Left lung (tissue), 4 donors: ENCODE measurements at regions not wholly inside any gene's neighbourhood (a gene's known extent, or its start where the extent isn't known, plus 50 kb on each side); places are given as distances from the start of the nearest gene placed in this dataset.

Experiments
- ATAC-seq: fragments of 200-7000 bp; cut with Tn5 transposase; one replicate; pipeline ENCODE4 v1.9.1; 2020; ENCODE audit warnings: moderate library complexity
- DNase-seq, 4 donors: peaks; one replicate each; pipeline ENCODE4 v3.0.0-alpha.2; 2013 to 2020
- H3K27ac ChIP-seq, 2 donors: fragments of 200-600 bp; sonication (generic) in 1 of 2; one replicate each; pipeline versions ENCODE4 v1.5.0 to v1.8.0; 2020 to 2021
- H3K27me3 ChIP-seq, 2 donors: fragments of 200-600 bp; sonication (generic) in 1 of 2; one replicate each; pipeline versions ENCODE4 v1.5.0 to v1.8.0; 2020 to 2021
- H3K36me3 ChIP-seq, 2 donors: fragments of 200-600 bp; sonication (generic) in 1 of 2; one replicate each; pipeline versions ENCODE4 v1.5.0 to v1.8.0; 2020 to 2021
- H3K4me1 ChIP-seq, 2 donors: fragments of 200-600 bp; one replicate each; pipeline ENCODE4 v1.8.0; 2021
- H3K4me3 ChIP-seq, 2 donors: fragments of 200-600 bp; sonication (generic) in 1 of 2; one replicate each; pipeline versions ENCODE4 v1.5.0 to v1.8.0; 2020 to 2021; ENCODE audit warnings: mild to moderate bottlenecking in 1 of 2
- H3K9me3 ChIP-seq, 2 donors: fragments of 200-600 bp; sonication (generic) in 1 of 2; one replicate each; pipeline versions ENCODE4 v1.5.0 to v1.8.0; 2020 to 2021
- intact Hi-C, 2 donors: fragments of 100-400 bp; cut with DNase I; formaldehyde crosslinking; loops; one replicate each; pipeline versions ENCODE4 v1.11.2 to v1.14.2; 2022
- TF ChIP-seq, protein P1 (sequence below), 2 donors: fragments of 200-600 bp; sonication (generic) in 1 of 2; IDR thresholded peaks; one replicate each; pipeline versions ENCODE4 v1.5.0 to v1.8.0; 2021; ENCODE audit warnings: antibody characterized with exemption in 2 of 2
- donor health status: DM: no; HTN: yes; CAD: no.
- donor health status: DM: no; HTN: no; CAD: no.

DNA sequence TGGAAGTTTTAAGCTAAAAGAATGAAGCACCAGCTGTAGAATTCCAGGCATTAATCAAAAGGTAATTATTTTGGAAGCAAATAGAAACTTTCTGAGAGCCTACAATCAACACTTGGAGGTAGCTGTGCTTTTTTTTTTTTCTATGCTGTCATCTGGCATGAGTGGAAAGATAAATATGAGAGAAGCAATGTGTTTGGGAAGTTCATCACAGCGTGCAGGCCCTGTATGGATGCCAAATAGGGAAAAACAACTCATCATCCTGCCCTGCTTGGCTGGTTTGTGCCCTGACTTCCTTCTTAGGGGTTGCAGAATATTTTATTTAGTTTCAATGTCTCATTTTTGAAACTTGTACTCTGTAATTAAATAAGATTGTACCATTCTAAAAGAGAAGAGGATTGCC, 437.4 kb downstream of the PIK3C3 start:
- no peaks in the 10 kb centered on the region for H3K36me3 ChIP-seq
- TF ChIP-seq, protein P1, sequence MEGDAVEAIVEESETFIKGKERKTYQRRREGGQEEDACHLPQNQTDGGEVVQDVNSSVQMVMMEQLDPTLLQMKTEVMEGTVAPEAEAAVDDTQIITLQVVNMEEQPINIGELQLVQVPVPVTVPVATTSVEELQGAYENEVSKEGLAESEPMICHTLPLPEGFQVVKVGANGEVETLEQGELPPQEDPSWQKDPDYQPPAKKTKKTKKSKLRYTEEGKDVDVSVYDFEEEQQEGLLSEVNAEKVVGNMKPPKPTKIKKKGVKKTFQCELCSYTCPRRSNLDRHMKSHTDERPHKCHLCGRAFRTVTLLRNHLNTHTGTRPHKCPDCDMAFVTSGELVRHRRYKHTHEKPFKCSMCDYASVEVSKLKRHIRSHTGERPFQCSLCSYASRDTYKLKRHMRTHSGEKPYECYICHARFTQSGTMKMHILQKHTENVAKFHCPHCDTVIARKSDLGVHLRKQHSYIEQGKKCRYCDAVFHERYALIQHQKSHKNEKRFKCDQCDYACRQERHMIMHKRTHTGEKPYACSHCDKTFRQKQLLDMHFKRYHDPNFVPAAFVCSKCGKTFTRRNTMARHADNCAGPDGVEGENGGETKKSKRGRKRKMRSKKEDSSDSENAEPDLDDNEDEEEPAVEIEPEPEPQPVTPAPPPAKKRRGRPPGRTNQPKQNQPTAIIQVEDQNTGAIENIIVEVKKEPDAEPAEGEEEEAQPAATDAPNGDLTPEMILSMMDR (IDR thresholded peaks at IDR 0.05) = no peak
- ATAC-seq (no peak), DNase-seq (no peak)
- no peaks in the 10 kb centered on the region for H3K4me1 ChIP-seq
- H3K27me3 ChIP-seq = no peaks in the 10 kb centered on the region
- H3K4me3 ChIP-seq = no peak overlapping the region
- H3K27ac ChIP-seq = no peak overlapping the region
- peaks cover 0 to 3% of the 10 kb centered on the region in 2 donors for H3K9me3 ChIP-seq
- intact Hi-C loops = no loop called here

- no peaks in the 10 kb centered on the region for H3K4me1 ChIP-seq
- H3K27ac ChIP-seq = no peak overlapping the region
- ATAC-seq (no peak), DNase-seq (no peak)
- intact Hi-C loops = no loop called here
- H3K27me3 ChIP-seq = no peaks in the 10 kb centered on the region
- peaks cover 0 to 3% of the 10 kb centered on the region in 2 donors for H3K9me3 ChIP-seq
- TF ChIP-seq, protein P1 (IDR thresholded peaks at IDR 0.05) = no peak
- no peaks in the 10 kb centered on the region for H3K36me3 ChIP-seq
- no peak overlapping the region for H3K4me3 ChIP-seq
Measured at GRCh38 chr18:42392926-42393325, 437.9 kb downstream of the PIK3C3 start.

DNA sequence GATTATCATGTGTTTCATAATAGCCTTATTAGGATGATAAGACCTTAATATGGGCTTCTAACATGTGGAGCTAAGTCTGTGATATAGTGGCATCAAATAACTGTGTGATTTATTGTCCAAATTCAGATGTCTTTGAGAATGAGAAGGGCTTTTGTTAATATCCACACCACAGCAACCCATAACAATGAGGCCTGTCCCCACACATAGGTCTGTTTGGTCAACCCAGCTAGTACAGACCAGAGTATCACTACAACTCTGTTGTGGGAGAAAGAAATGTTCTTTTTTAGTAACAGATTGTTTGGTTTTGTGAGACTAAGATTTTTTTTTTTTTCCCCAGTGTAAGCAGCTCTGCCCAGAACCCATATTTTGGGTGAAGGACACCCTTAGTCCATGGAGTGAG, 439.2 kb downstream of the PIK3C3 start:
- no peak overlapping the region for H3K27ac ChIP-seq
- no peaks in the 10 kb centered on the region for H3K4me1 ChIP-seq
- ATAC-seq = no peak
- intact Hi-C loops = no loop called here
- no peaks in the 10 kb centered on the region for H3K9me3 ChIP-seq
- no peak overlapping the region for H3K4me3 ChIP-seq
- H3K36me3 ChIP-seq = no peaks in the 10 kb centered on the region
- TF ChIP-seq, protein P1 (IDR thresholded peaks at IDR 0.05) = no peak
- H3K27me3 ChIP-seq = no peaks in the 10 kb centered on the region
- no peak for DNase-seq

DNA sequence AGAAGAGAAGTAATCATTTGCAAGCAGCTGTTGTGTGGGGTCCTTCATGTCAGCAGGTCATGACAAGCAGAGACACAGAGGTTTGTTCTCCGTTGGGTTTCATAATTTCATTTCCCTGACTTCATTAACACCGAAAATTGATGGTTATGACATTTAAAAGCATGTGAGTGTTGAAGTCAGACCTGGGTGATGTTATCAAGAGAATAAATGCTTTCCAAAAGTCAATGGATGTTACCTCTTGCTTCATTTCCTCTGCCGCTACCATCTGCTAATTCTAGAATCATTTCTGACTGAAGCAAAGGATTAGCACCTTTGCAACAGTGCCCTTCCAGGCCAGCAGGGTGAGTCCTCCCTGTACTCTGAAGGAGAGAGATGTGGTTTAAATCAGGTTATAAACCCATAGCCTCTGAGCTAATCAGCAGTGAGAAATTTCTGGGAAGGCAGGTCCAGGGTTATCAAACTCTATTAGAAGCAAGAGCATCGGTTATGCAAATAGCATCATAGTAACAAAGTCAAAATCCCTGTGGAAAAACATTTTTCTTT, 446.2 kb downstream of the PIK3C3 start:
- no peaks in the 10 kb centered on the region for H3K9me3 ChIP-seq
- TF ChIP-seq, protein P1 (IDR thresholded peaks at IDR 0.05) = no peak
- no peak for ATAC-seq
- no peak overlapping the region for H3K4me3 ChIP-seq
- H3K36me3 ChIP-seq = no peaks in the 10 kb centered on the region
- DNase-seq = no peak
- no peak overlapping the region for H3K27ac ChIP-seq
- H3K4me1 ChIP-seq = no peaks in the 10 kb centered on the region
- no peaks in the 10 kb centered on the region for H3K27me3 ChIP-seq
- intact Hi-C loops = no loop called here

DNA sequence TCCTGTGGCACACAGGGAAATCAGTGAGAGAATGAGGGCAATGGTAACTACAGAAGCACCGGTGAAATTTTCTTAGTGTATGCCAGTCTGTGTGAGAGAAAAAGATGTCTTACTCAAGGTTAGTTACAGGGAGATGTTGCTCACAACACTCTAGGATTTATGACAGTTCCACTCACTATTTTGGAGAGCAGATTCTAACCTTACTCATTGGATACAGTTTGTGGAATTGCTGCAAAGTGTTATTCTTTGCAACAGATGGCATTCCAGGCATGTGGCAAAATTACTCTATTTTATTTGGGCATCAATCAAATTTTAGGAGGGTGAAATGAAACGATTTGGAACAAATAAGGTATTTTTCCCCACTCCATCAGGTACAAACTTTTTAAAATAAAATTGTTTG, 449.1 kb downstream of the PIK3C3 start:
- Histone ChIP-seq H3K4me3 (no peak overlapping the region), H3K9me3 (peaks cover 0 to 9% of the 10 kb centered on the region in 2 donors), H3K4me1 (no peaks in the 10 kb centered on the region), H3K36me3 (no peaks in the 10 kb centered on the region), H3K27ac (no peak overlapping the region), H3K27me3 (no peaks in the 10 kb centered on the region)
- ATAC-seq (no peak), DNase-seq (no peak)
- TF ChIP-seq, protein P1 (IDR thresholded peaks at IDR 0.05) = no peak
- intact Hi-C loops = no loop called here
